HG03139 (cell line): ENCODE measurements at regions not wholly inside any gene's neighbourhood (a gene's known extent, or its start where the extent isn't known, plus 50 kb on each side); places are given as distances from the start of the nearest gene placed in this dataset.
"Not testable (repeated sequence)": the region's sequence is repeated elsewhere in the genome, so short reads cannot be mapped to it uniquely, and the experiment has no call there.

Experiments
- ATAC-seq: cut with Tn5 transposase; IDR thresholded peaks from one replicate; pipeline ENCODE4 v1.9.1; 2021; ENCODE audit not compliant: unreplicated experiment

GRCh38 chr4:83213640-83214039 is 71.0 kb downstream of the COQ2 start:
- ATAC-seq = no peak

- peak; percentile 80 for ATAC-seq
Measured at GRCh38 chr4:83212041-83212851, 72.4 kb downstream of the COQ2 start.

GRCh38 chr4:83209419-83209818 is 75.2 kb downstream of the COQ2 start:
- ATAC-seq = no peak

GRCh38 chr4:83208371-83209365 is 75.9 kb downstream of the COQ2 start:
- ATAC-seq = no peak

- ATAC-seq = no peak
Measured at GRCh38 chr4:83207497-83208101, 77.0 kb downstream of the COQ2 start.

GRCh38 chr4:83205760-83206159 is 78.8 kb downstream of the COQ2 start:
- no peak for ATAC-seq

- ATAC-seq = no peak
Measured at GRCh38 chr4:83204731-83205130, 79.9 kb downstream of the COQ2 start.

- ATAC-seq = no peak
Measured at GRCh38 chr4:83201761-83202160, 82.8 kb downstream of the COQ2 start.

GRCh38 chr4:83197555-83198235 is 83.2 kb upstream of the PLAC8 start:
- ATAC-seq = no peak

GRCh38 chr4:83196921-83197320 is 82.4 kb upstream of the PLAC8 start:
- ATAC-seq = no peak

GRCh38 chr4:83195269-83195668 is 80.7 kb upstream of the PLAC8 start:
- ATAC-seq = no peak

GRCh38 chr4:83194588-83194987 is 80.1 kb upstream of the PLAC8 start:
- ATAC-seq = not testable (repeated sequence)

GRCh38 chr4:83192634-83193033 is 78.1 kb upstream of the PLAC8 start:
- ATAC-seq = no peak

- ATAC-seq = no peak
Measured at GRCh38 chr4:83191026-83191425, 76.5 kb upstream of the PLAC8 start.

GRCh38 chr4:83189631-83190136 is 75.2 kb upstream of the PLAC8 start:
- ATAC-seq = no peak

GRCh38 chr4:83180431-83180968 is 66.0 kb upstream of the PLAC8 start:
- ATAC-seq = peak; percentile 36

GRCh38 chr4:83179205-83179604 is 64.7 kb upstream of the PLAC8 start:
- no peak for ATAC-seq

GRCh38 chr4:83178029-83178428 is 63.5 kb upstream of the PLAC8 start:
- no peak for ATAC-seq

- ATAC-seq = no peak
Measured at GRCh38 chr4:83177182-83177581, 62.7 kb upstream of the PLAC8 start.

GRCh38 chr4:83174844-83175414 is 60.4 kb upstream of the PLAC8 start:
- peak; percentile 52 for ATAC-seq
